Prostate gland (tissue), 2 donors: ENCODE measurements at regions not wholly inside any gene's neighbourhood (a gene's known extent, or its start where the extent isn't known, plus 50 kb on each side); places are given as distances from the start of the nearest gene placed in this dataset.

ENCODE experiments used
- CTCF ChIP-seq, 4 experiments: fragments of 200-600 bp in 2 of 4; fragments of 450-650 bp in 2 of 4; sonication (generic) in 2 of 4; IDR thresholded peaks; 1 replicate in 3 of 4; 2 replicates in 1 of 4; pipeline ENCODE4 v1.5.1; 2016 to 2019; ENCODE audit warnings: antibody characterized with exemption in 4 of 4, mild to moderate bottlenecking in 2 of 4, moderate library complexity in 2 of 4
- POLR2A ChIP-seq: fragments of 450-650 bp; IDR thresholded peaks from one replicate; pipeline ENCODE4 v1.6.1; 2016; ENCODE audit warnings: antibody characterized with exemption, mild to moderate bottlenecking

- TF ChIP-seq CTCF (IDR thresholded peaks at IDR 0.05) (no peak), POLR2A (no peak)
These were observed 1164.1 kb upstream of the CNTN5 start for GRCh38 chr11:97856666-97857065.
